ENCODE measurements at regions not wholly inside any gene's neighbourhood (a gene's known extent, or its start where the extent isn't known, plus 50 kb on each side); places are given as distances from the start of the nearest gene placed in this dataset.

GRCh38 chr3:156014489-156014888 lies 105.9 kb upstream of the KCNAB1 start:
- H3K27ac ChIP-seq, result no peak overlapping the region
- H3K36me3 ChIP-seq (ENCODE audit: control insufficient read depth, insufficient read depth, low read length), result no peaks in the 10 kb centered on the region
- H3K4me2 ChIP-seq (ENCODE audit: low read length), result no peak overlapping the region
- H2AFZ ChIP-seq, result no peak overlapping the region
- no peak for TF ChIP-seq CTCF (IDR thresholded peaks at IDR 0.05)
- H3K9me3 ChIP-seq (ENCODE audit: control insufficient read depth, low read length), result no peaks in the 10 kb centered on the region
- no peak overlapping the region for H3K4me3 ChIP-seq (ENCODE audit: low read depth, low read length)
- no peaks in the 10 kb centered on the region for H3K4me1 ChIP-seq
- H3K27me3 ChIP-seq (ENCODE audit: control insufficient read depth, insufficient read depth, low read length), result no peaks in the 10 kb centered on the region
- no peaks in the 10 kb centered on the region for H3K79me2 ChIP-seq
- H3K9ac ChIP-seq, result no peak overlapping the region

GRCh38 chr3:156016902-156017301 lies 103.5 kb upstream of the KCNAB1 start:
- Histone ChIP-seq H3K9me3 (ENCODE audit: control insufficient read depth, low read length) (no peaks in the 10 kb centered on the region), H3K27me3 (ENCODE audit: control insufficient read depth, insufficient read depth, low read length) (no peaks in the 10 kb centered on the region), H3K4me1 (no peaks in the 10 kb centered on the region), H3K4me2 (ENCODE audit: low read length) (no peak overlapping the region), H3K36me3 (ENCODE audit: control insufficient read depth, insufficient read depth, low read length) (no peaks in the 10 kb centered on the region), H3K9ac (no peak overlapping the region), H3K4me3 (ENCODE audit: low read depth, low read length) (no peak overlapping the region), H3K27ac (no peak overlapping the region), H2AFZ (no peak overlapping the region), H3K79me2 (no peaks in the 10 kb centered on the region)
- TF ChIP-seq CTCF (IDR thresholded peaks at IDR 0.05), result no peak

GRCh38 chr3:156017352-156018030 lies 102.9 kb upstream of the KCNAB1 start:
- Histone ChIP-seq H2AFZ (no peak overlapping the region), H3K4me1 (no peaks in the 10 kb centered on the region), H3K9me3 (ENCODE audit: control insufficient read depth, low read length) (no peaks in the 10 kb centered on the region), H3K4me3 (ENCODE audit: low read depth, low read length) (no peak overlapping the region), H3K9ac (no peak overlapping the region), H3K27me3 (ENCODE audit: control insufficient read depth, insufficient read depth, low read length) (no peaks in the 10 kb centered on the region), H3K36me3 (ENCODE audit: control insufficient read depth, insufficient read depth, low read length) (no peaks in the 10 kb centered on the region), H3K27ac (no peak overlapping the region), H3K79me2 (no peaks in the 10 kb centered on the region), H3K4me2 (ENCODE audit: low read length) (no peak overlapping the region)
- no peak for TF ChIP-seq CTCF (IDR thresholded peaks at IDR 0.05)

- H2AFZ ChIP-seq, result peak overlapping the region; percentile 1
- no peak for TF ChIP-seq CTCF (IDR thresholded peaks at IDR 0.05)
- no peaks in the 10 kb centered on the region for H3K79me2 ChIP-seq
- H3K4me3 ChIP-seq (ENCODE audit: low read depth, low read length), result no peak overlapping the region
- no peaks in the 10 kb centered on the region for H3K36me3 ChIP-seq (ENCODE audit: control insufficient read depth, insufficient read depth, low read length)
- H3K4me2 ChIP-seq (ENCODE audit: low read length), result no peak overlapping the region
- no peaks in the 10 kb centered on the region for H3K9me3 ChIP-seq (ENCODE audit: control insufficient read depth, low read length)
- H3K27me3 ChIP-seq (ENCODE audit: control insufficient read depth, insufficient read depth, low read length), result no peaks in the 10 kb centered on the region
- no peak overlapping the region for H3K27ac ChIP-seq
- H3K4me1 ChIP-seq, result no peaks in the 10 kb centered on the region
- H3K9ac ChIP-seq, result no peak overlapping the region
These were observed 95.4 kb upstream of the KCNAB1 start for GRCh38 chr3:156024904-156025533.

GRCh38 chr3:156029208-156029607 lies 91.2 kb upstream of the KCNAB1 start:
- no peak overlapping the region for H3K9ac ChIP-seq
- H3K4me1 ChIP-seq, result no peaks in the 10 kb centered on the region
- H3K27me3 ChIP-seq (ENCODE audit: control insufficient read depth, insufficient read depth, low read length), result no peaks in the 10 kb centered on the region
- no peak overlapping the region for H3K4me2 ChIP-seq (ENCODE audit: low read length)
- no peaks in the 10 kb centered on the region for H3K9me3 ChIP-seq (ENCODE audit: control insufficient read depth, low read length)
- no peak overlapping the region for H3K4me3 ChIP-seq (ENCODE audit: low read depth, low read length)
- TF ChIP-seq CTCF (IDR thresholded peaks at IDR 0.05), result no peak
- no peaks in the 10 kb centered on the region for H3K36me3 ChIP-seq (ENCODE audit: control insufficient read depth, insufficient read depth, low read length)
- H3K79me2 ChIP-seq, result no peaks in the 10 kb centered on the region
- no peak overlapping the region for H2AFZ ChIP-seq
- no peak overlapping the region for H3K27ac ChIP-seq
